Hypothalamus (tissue), 51 donors: ENCODE measurements at regions not wholly inside any gene's neighbourhood (a gene's known extent, or its start where the extent isn't known, plus 50 kb on each side); places are given as distances from the start of the nearest gene placed in this dataset.

Experiments used
- DNase-seq, 51 donors: peaks; one replicate each; lab custom pipeline; 2025; lab: John Stamatoyannopoulos, UW

GRCh38 chr7:120110169-120110568 is 162.8 kb upstream of the KCND2 start:
- DNase-seq: no peak

- DNase-seq: no peak
Observed at GRCh38 chr7:120114626-120115025, 158.3 kb upstream of the KCND2 start.

- DNase-seq: no peak
Observed at GRCh38 chr7:120123528-120123927, 149.4 kb upstream of the KCND2 start.

- DNase-seq: no peak
Observed at GRCh38 chr7:120131096-120131839, 141.7 kb upstream of the KCND2 start.

- no peak for DNase-seq
Observed at GRCh38 chr7:120138497-120138896, 134.5 kb upstream of the KCND2 start.

GRCh38 chr7:120156476-120156875 is 116.5 kb upstream of the KCND2 start:
- DNase-seq: no peak

GRCh38 chr7:120160166-120160565 is 112.8 kb upstream of the KCND2 start:
- DNase-seq: no peak

GRCh38 chr7:120163449-120163848 is 109.5 kb upstream of the KCND2 start:
- no peak for DNase-seq

GRCh38 chr7:120165227-120165626 is 107.7 kb upstream of the KCND2 start:
- DNase-seq: no peak

GRCh38 chr7:120168066-120168465 is 104.9 kb upstream of the KCND2 start:
- DNase-seq: no peak

GRCh38 chr7:120169996-120170783 is 102.8 kb upstream of the KCND2 start:
- no peak for DNase-seq

GRCh38 chr7:120170834-120171233 is 102.1 kb upstream of the KCND2 start:
- DNase-seq: no peak

GRCh38 chr7:120171406-120171805 is 101.6 kb upstream of the KCND2 start:
- DNase-seq: no peak

- no peak for DNase-seq
Observed at GRCh38 chr7:120180221-120180620, 92.8 kb upstream of the KCND2 start.

- DNase-seq: no peak
Observed at GRCh38 chr7:120181499-120181898, 91.5 kb upstream of the KCND2 start.

- DNase-seq: no peak
Observed at GRCh38 chr7:120184866-120185265, 88.1 kb upstream of the KCND2 start.

- DNase-seq: no peak
Observed at GRCh38 chr7:120185940-120186682, 86.9 kb upstream of the KCND2 start.

GRCh38 chr7:120186688-120187087 is 86.3 kb upstream of the KCND2 start:
- no peak for DNase-seq

- DNase-seq: no peak
Observed at GRCh38 chr7:120189623-120190022, 83.4 kb upstream of the KCND2 start.

- DNase-seq: no peak
Observed at GRCh38 chr7:120190109-120190508, 82.9 kb upstream of the KCND2 start.

GRCh38 chr7:120190566-120190965 is 82.4 kb upstream of the KCND2 start:
- no peak for DNase-seq
